Astrocyte (in vitro differentiated cells and primary cell): ENCODE measurements at regions not wholly inside any gene's neighbourhood (a gene's known extent, or its start where the extent isn't known, plus 50 kb on each side); places are given as distances from the start of the nearest gene placed in this dataset.
"Not testable (repeated sequence)": the region's sequence is repeated elsewhere in the genome, so short reads cannot be mapped to it uniquely, and the experiment has no call there.

Experiments
- CTCF ChIP-seq: IDR thresholded peaks from 2 replicates; pipeline ENCODE4 v1.5.1; 2011; ENCODE audit warnings: low read depth, mild to moderate bottlenecking, inconsistent platforms, low read length, moderate library complexity; ENCODE audit not compliant: insufficient read depth
- EZH2 ChIP-seq: IDR thresholded peaks from 2 replicates; pipeline ENCODE4 v1.6.1; 2012; ENCODE audit warnings: mild to moderate bottlenecking, low read length, inconsistent platforms; ENCODE audit not compliant: insufficient read depth

GRCh38 chr5:39611076-39611475 is 186.3 kb upstream of the DAB2 start:
- not testable (repeated sequence) for TF ChIP-seq EZH2, CTCF
